ENCODE measurements at regions not wholly inside any gene's neighbourhood (a gene's known extent, or its start where the extent isn't known, plus 50 kb on each side); places are given as distances from the start of the nearest gene placed in this dataset.
"Not testable (repeated sequence)": the region's sequence is repeated elsewhere in the genome, so short reads cannot be mapped to it uniquely, and the experiment has no call there.

GRCh38 chr3:184450547-184450946 is 70.7 kb downstream of the CHRD start:
- intact Hi-C loops (cut with micrococcal nuclease) = no loop called here
- Histone ChIP-seq H3K4me3 (ENCODE audit: low read length) (no peak overlapping the region), H3K4me1 (ENCODE audit: control insufficient read depth in 2 of 2, insufficient read depth in 2 of 2, low read length in 2 of 2) (no peaks in the 10 kb centered on the region), H3K27ac (ENCODE audit: low read depth, low read length) (no peak overlapping the region), H3K36me3 (ENCODE audit: control insufficient read depth in 2 of 3, insufficient read depth in 3 of 3, low read length in 3 of 3) (no peaks in the 10 kb centered on the region), H3K27me3 (ENCODE audit: control insufficient read depth in 2 of 2, insufficient read depth in 2 of 2, low read length in 2 of 2) (no peaks in the 10 kb centered on the region), H3K9me3 (ENCODE audit: control insufficient read depth in 2 of 3, low read length in 3 of 3) (no peaks in the 10 kb centered on the region)
- ATAC-seq (no peak), DNase-seq (no peak)
- ChIA-PET CTCF (no interaction called here), POLR2A (no interaction called here)
- H3K27me3 Mint-ChIP-seq = peaks cover 0 to 5% (median 0%) of the 10 kb centered on the region in 5 donors
- H3K4me1 Mint-ChIP-seq = no peaks in the 10 kb centered on the region
- no peak overlapping the region for H3K4me3 Mint-ChIP-seq
- no peaks in the 10 kb centered on the region for H3K36me3 Mint-ChIP-seq
- H3K27ac Mint-ChIP-seq = no peak overlapping the region
- H3K9me3 Mint-ChIP-seq = no peaks in the 10 kb centered on the region

GRCh38 chr3:184453296-184453695 is 73.4 kb downstream of the CHRD start:
- H3K27me3 ChIP-seq (ENCODE audit: control insufficient read depth in 2 of 2, insufficient read depth in 2 of 2, low read length in 2 of 2) = no peaks in the 10 kb centered on the region
- no peak for DNase-seq
- intact Hi-C loops (cut with micrococcal nuclease) = no loop called here
- no peak for ATAC-seq
- no peaks in the 10 kb centered on the region for H3K36me3 ChIP-seq (ENCODE audit: control insufficient read depth in 2 of 3, insufficient read depth in 3 of 3, low read length in 3 of 3)
- H3K4me3 ChIP-seq (ENCODE audit: low read length) = no peak overlapping the region
- H3K9me3 ChIP-seq (ENCODE audit: control insufficient read depth in 2 of 3, low read length in 3 of 3) = no peaks in the 10 kb centered on the region
- POLR2A ChIA-PET = no interaction called here
- no peaks in the 10 kb centered on the region for H3K36me3 Mint-ChIP-seq
- CTCF ChIA-PET = no interaction called here
- H3K4me3 Mint-ChIP-seq = no peak overlapping the region
- no peak overlapping the region for H3K27ac Mint-ChIP-seq
- H3K4me1 ChIP-seq (ENCODE audit: control insufficient read depth in 2 of 2, insufficient read depth in 2 of 2, low read length in 2 of 2) = no peaks in the 10 kb centered on the region
- no peaks in the 10 kb centered on the region for H3K4me1 Mint-ChIP-seq
- H3K27me3 Mint-ChIP-seq = peaks cover 0 to 9% (median 0%) of the 10 kb centered on the region in 5 donors
- H3K27ac ChIP-seq (ENCODE audit: low read depth, low read length) = no peak overlapping the region
- H3K9me3 Mint-ChIP-seq = peaks cover 0 to 3% (median 0%) of the 10 kb centered on the region in 11 donors

GRCh38 chr3:184455991-184456390 is 76.1 kb downstream of the CHRD start:
- peaks cover 0 to 11% (median 0%) of the 10 kb centered on the region in 5 donors for H3K27me3 Mint-ChIP-seq
- no peak overlapping the region for H3K4me3 Mint-ChIP-seq
- H3K4me3 ChIP-seq (ENCODE audit: low read length) = no peak overlapping the region
- H3K36me3 ChIP-seq (ENCODE audit: control insufficient read depth in 2 of 3, insufficient read depth in 3 of 3, low read length in 3 of 3) = no peaks in the 10 kb centered on the region
- intact Hi-C loops (cut with micrococcal nuclease) = no loop called here
- no peaks in the 10 kb centered on the region for H3K4me1 ChIP-seq (ENCODE audit: control insufficient read depth in 2 of 2, insufficient read depth in 2 of 2, low read length in 2 of 2)
- no peak overlapping the region for H3K27ac Mint-ChIP-seq
- DNase-seq (no peak), ATAC-seq (no peak)
- no peak overlapping the region for H3K27ac ChIP-seq (ENCODE audit: low read depth, low read length)
- no peaks in the 10 kb centered on the region for H3K9me3 ChIP-seq (ENCODE audit: control insufficient read depth in 2 of 3, low read length in 3 of 3)
- ChIA-PET POLR2A (no interaction called here), CTCF (interaction anchor here (0.6 kb wide), 1 partner anchor 13 kb away, joined by 3 read pairs; no protein-coding TSS in a partner anchor)
- H3K36me3 Mint-ChIP-seq = no peaks in the 10 kb centered on the region
- peaks cover 0 to 9% (median 2%) of the 10 kb centered on the region in 11 donors for H3K9me3 Mint-ChIP-seq
- H3K4me1 Mint-ChIP-seq = no peaks in the 10 kb centered on the region
- no peaks in the 10 kb centered on the region for H3K27me3 ChIP-seq (ENCODE audit: control insufficient read depth in 2 of 2, insufficient read depth in 2 of 2, low read length in 2 of 2)

- no peaks in the 10 kb centered on the region for H3K27me3 ChIP-seq (ENCODE audit: control insufficient read depth in 2 of 2, insufficient read depth in 2 of 2, low read length in 2 of 2)
- no peaks in the 10 kb centered on the region for H3K36me3 ChIP-seq (ENCODE audit: control insufficient read depth in 2 of 3, insufficient read depth in 3 of 3, low read length in 3 of 3)
- Mint-ChIP-seq H3K27me3 (peaks cover 0 to 11% (median 0%) of the 10 kb centered on the region in 5 donors), H3K36me3 (no peaks in the 10 kb centered on the region), H3K9me3 (peaks cover 0 to 9% (median 2%) of the 10 kb centered on the region in 11 donors), H3K4me3 (no peak overlapping the region), H3K4me1 (no peaks in the 10 kb centered on the region), H3K27ac (no peak overlapping the region)
- no peak for DNase-seq
- intact Hi-C loops (cut with micrococcal nuclease) = no loop called here
- ATAC-seq = no peak
- no peaks in the 10 kb centered on the region for H3K4me1 ChIP-seq (ENCODE audit: control insufficient read depth in 2 of 2, insufficient read depth in 2 of 2, low read length in 2 of 2)
- no peak overlapping the region for H3K27ac ChIP-seq (ENCODE audit: low read depth, low read length)
- H3K4me3 ChIP-seq (ENCODE audit: low read length) = no peak overlapping the region
- ChIA-PET CTCF (no interaction called here), POLR2A (no interaction called here)
- no peaks in the 10 kb centered on the region for H3K9me3 ChIP-seq (ENCODE audit: control insufficient read depth in 2 of 3, low read length in 3 of 3)
Measured at GRCh38 chr3:184456476-184456875, 76.6 kb downstream of the CHRD start.

GRCh38 chr3:184457329-184457728 is 77.5 kb downstream of the CHRD start:
- no peaks in the 10 kb centered on the region for H3K36me3 ChIP-seq (ENCODE audit: control insufficient read depth in 2 of 3, insufficient read depth in 3 of 3, low read length in 3 of 3)
- ChIA-PET CTCF (no interaction called here), POLR2A (no interaction called here)
- Mint-ChIP-seq H3K27me3 (peaks cover 0 to 11% (median 0%) of the 10 kb centered on the region in 5 donors), H3K36me3 (no peaks in the 10 kb centered on the region), H3K4me3 (no peak overlapping the region), H3K4me1 (no peaks in the 10 kb centered on the region), H3K9me3 (peaks cover 0 to 9% (median 2%) of the 10 kb centered on the region in 11 donors), H3K27ac (no peak overlapping the region)
- no peak for DNase-seq
- H3K4me3 ChIP-seq (ENCODE audit: low read length) = no peak overlapping the region
- ATAC-seq = no peak
- intact Hi-C loops (cut with micrococcal nuclease) = no loop called here
- H3K27ac ChIP-seq (ENCODE audit: low read depth, low read length) = no peak overlapping the region
- H3K4me1 ChIP-seq (ENCODE audit: control insufficient read depth in 2 of 2, insufficient read depth in 2 of 2, low read length in 2 of 2) = no peaks in the 10 kb centered on the region
- H3K9me3 ChIP-seq (ENCODE audit: control insufficient read depth in 2 of 3, low read length in 3 of 3) = no peaks in the 10 kb centered on the region
- no peaks in the 10 kb centered on the region for H3K27me3 ChIP-seq (ENCODE audit: control insufficient read depth in 2 of 2, insufficient read depth in 2 of 2, low read length in 2 of 2)

GRCh38 chr3:184457784-184458377 is 78.0 kb downstream of the CHRD start:
- CTCF ChIA-PET; H3K36me3 ChIP-seq (ENCODE audit: control insufficient read depth in 2 of 3, insufficient read depth in 3 of 3, low read length in 3 of 3); H3K4me3 ChIP-seq (ENCODE audit: low read length); intact Hi-C loops (cut with micrococcal nuclease); H3K9me3 ChIP-seq (ENCODE audit: control insufficient read depth in 2 of 3, low read length in 3 of 3); H3K27me3 ChIP-seq (ENCODE audit: control insufficient read depth in 2 of 2, insufficient read depth in 2 of 2, low read length in 2 of 2); H3K36me3 Mint-ChIP-seq; H3K4me1 Mint-ChIP-seq; H3K4me3 Mint-ChIP-seq; H3K27ac Mint-ChIP-seq; H3K27ac ChIP-seq (ENCODE audit: low read depth, low read length); H3K9me3 Mint-ChIP-seq; POLR2A ChIA-PET; ATAC-seq; DNase-seq; H3K4me1 ChIP-seq (ENCODE audit: control insufficient read depth in 2 of 2, insufficient read depth in 2 of 2, low read length in 2 of 2): not testable (repeated sequence)
- H3K27me3 Mint-ChIP-seq = peaks cover 0 to 11% (median 0%) of the 10 kb centered on the region in 5 donors

GRCh38 chr3:184459355-184459754 is 79.5 kb downstream of the CHRD start:
- CTCF ChIA-PET = no interaction called here
- H3K9me3 Mint-ChIP-seq = peaks cover 0 to 9% (median 2%) of the 10 kb centered on the region in 11 donors
- Histone ChIP-seq H3K4me1 (ENCODE audit: control insufficient read depth in 2 of 2, insufficient read depth in 2 of 2, low read length in 2 of 2) (no peaks in the 10 kb centered on the region), H3K27ac (ENCODE audit: low read depth, low read length) (no peak overlapping the region), H3K36me3 (ENCODE audit: control insufficient read depth in 2 of 3, insufficient read depth in 3 of 3, low read length in 3 of 3) (no peaks in the 10 kb centered on the region), H3K9me3 (ENCODE audit: control insufficient read depth in 2 of 3, low read length in 3 of 3) (no peaks in the 10 kb centered on the region), H3K27me3 (ENCODE audit: control insufficient read depth in 2 of 2, insufficient read depth in 2 of 2, low read length in 2 of 2) (no peaks in the 10 kb centered on the region), H3K4me3 (ENCODE audit: low read length) (no peak overlapping the region)
- peak overlapping the region in 1 of 9 donors; percentile 40 for H3K27ac Mint-ChIP-seq
- H3K36me3 Mint-ChIP-seq = no peaks in the 10 kb centered on the region
- intact Hi-C loops (cut with micrococcal nuclease) = no loop called here
- POLR2A ChIA-PET = no interaction called here
- H3K27me3 Mint-ChIP-seq = peaks cover 0 to 9% (median 0%) of the 10 kb centered on the region in 5 donors
- no peak overlapping the region for H3K4me3 Mint-ChIP-seq
- ATAC-seq = no peak
- DNase-seq = no peak
- H3K4me1 Mint-ChIP-seq = no peaks in the 10 kb centered on the region
